H1 (cell line): ENCODE measurements at regions not wholly inside any gene's neighbourhood (a gene's known extent, or its start where the extent isn't known, plus 50 kb on each side); places are given as distances from the start of the nearest gene placed in this dataset.

ENCODE experiments used
- BRCA1 ChIP-seq: IDR thresholded peaks from 2 replicates; pipeline ENCODE4 v1.6.1; 2012; ENCODE audit warnings: low read depth, low read length, improper control_type of control experiment
- CREB1 ChIP-seq: IDR thresholded peaks from 2 replicates; pipeline ENCODE4 v1.6.1; 2012; ENCODE audit warnings: inconsistent platforms
- CTBP2 ChIP-seq: IDR thresholded peaks from 2 replicates; pipeline ENCODE4 v1.7.0; 2011; ENCODE audit warnings: borderline replicate concordance, mild to moderate bottlenecking, moderate library complexity, mixed read lengths, low read length; ENCODE audit not compliant: insufficient read depth, insufficient read length
- PHF8 ChIP-seq: fragments of 200-600 bp; sonication (generic); conservative IDR thresholded peaks from 2 replicates; pipeline ENCODE4 v1.7.1; 2012; ENCODE audit warnings: low read depth, mild to moderate bottlenecking, inconsistent platforms, low read length, moderate library complexity
- POU5F1 ChIP-seq: IDR thresholded peaks from 2 replicates; pipeline ENCODE4 v1.6.1; 2011; ENCODE audit warnings: low read depth, mild to moderate bottlenecking, low read length, moderate library complexity
- TAF7 ChIP-seq: optimal IDR thresholded peaks from 2 replicates; pipeline ENCODE3; 2011; ENCODE audit warnings: low read depth, mild to moderate bottlenecking, inconsistent platforms, low read length, moderate library complexity, borderline replicate concordance
- TBP ChIP-seq: IDR thresholded peaks from 2 replicates; pipeline ENCODE4 v1.6.1; 2011; ENCODE audit warnings: low read depth, low read length, improper control_type of control experiment
- TEAD4 ChIP-seq: IDR thresholded peaks from 2 replicates; pipeline ENCODE4 v1.6.1; 2012; ENCODE audit warnings: low read depth, low read length, inconsistent platforms, mixed read lengths

DNA sequence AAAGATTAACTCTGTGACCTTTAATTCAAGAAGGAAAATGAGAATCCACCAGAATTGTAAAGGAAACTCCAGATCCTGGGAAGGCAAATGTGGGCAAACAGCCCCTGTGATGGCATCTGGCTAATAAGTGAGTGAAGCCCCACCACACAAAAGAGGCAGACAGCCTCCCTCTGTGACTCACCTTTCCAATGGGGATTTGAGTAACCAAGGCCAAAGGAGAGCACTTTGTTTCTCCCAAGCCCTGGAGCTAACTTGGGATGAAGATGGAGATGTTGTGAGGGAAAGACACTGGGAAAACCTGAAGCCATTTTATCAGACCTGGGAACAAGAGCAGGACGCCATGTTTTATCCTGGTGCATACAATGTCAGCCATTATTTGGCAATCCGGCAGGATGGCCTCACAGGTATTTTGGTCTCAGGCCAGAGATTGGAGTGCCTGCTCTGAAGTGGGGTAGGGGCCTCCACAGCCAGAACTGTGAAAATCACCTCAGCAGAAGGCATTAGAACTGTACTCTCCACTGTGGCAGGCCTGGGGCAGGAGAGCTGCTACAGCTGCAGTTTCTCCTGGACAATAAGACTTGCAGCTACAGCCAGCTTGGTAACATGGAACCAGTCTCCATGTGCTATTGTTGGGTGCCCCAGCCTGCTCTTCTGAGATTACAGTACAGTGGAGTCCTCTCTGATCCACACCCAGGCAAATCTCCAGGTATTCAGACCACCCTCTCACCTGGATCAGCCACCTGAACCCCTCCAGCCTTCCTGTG is 96.6 kb upstream of the PCED1B start (continued):
- no peak for TF ChIP-seq CTBP2
- TF ChIP-seq TEAD4, result no peak
- no peak for TF ChIP-seq BRCA1
- TF ChIP-seq POU5F1, result no peak
- TF ChIP-seq TAF7, result no peak
- TF ChIP-seq PHF8, result no peak
- TF ChIP-seq CREB1, result no peak
- TF ChIP-seq TBP, result no peak
- TF ChIP-seq, all 59 proteins: peak for 0
